ENCODE measurements at regions not wholly inside any gene's neighbourhood (a gene's known extent, or its start where the extent isn't known, plus 50 kb on each side); places are given as distances from the start of the nearest gene placed in this dataset.

DNA sequence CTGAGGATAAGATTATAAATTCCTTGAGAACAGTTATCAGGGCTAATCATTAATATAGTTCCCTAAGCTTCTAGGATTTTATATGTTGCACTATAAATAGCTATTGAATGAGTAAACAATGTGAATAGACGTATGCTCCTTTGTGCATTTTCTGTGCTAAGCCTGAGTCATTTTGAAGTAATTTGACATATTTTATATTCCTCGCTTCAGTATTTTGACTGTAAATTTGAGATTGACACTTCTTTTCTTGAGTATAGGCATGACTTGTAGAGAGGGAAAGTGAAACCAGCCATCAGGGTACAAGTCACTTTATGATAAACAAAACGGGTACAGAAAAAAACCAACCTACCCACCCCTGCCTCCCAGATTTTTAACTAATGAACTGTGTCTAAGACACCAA lies 367.7 kb upstream of the PRR16 start:
- TF ChIP-seq NR3C1 (IDR thresholded peaks at IDR 0.05), result no peak
- no peak for TF ChIP-seq MYC (IDR thresholded peaks at IDR 0.05; ENCODE audit: borderline replicate concordance, low read length)
- TF ChIP-seq, protein P1, sequence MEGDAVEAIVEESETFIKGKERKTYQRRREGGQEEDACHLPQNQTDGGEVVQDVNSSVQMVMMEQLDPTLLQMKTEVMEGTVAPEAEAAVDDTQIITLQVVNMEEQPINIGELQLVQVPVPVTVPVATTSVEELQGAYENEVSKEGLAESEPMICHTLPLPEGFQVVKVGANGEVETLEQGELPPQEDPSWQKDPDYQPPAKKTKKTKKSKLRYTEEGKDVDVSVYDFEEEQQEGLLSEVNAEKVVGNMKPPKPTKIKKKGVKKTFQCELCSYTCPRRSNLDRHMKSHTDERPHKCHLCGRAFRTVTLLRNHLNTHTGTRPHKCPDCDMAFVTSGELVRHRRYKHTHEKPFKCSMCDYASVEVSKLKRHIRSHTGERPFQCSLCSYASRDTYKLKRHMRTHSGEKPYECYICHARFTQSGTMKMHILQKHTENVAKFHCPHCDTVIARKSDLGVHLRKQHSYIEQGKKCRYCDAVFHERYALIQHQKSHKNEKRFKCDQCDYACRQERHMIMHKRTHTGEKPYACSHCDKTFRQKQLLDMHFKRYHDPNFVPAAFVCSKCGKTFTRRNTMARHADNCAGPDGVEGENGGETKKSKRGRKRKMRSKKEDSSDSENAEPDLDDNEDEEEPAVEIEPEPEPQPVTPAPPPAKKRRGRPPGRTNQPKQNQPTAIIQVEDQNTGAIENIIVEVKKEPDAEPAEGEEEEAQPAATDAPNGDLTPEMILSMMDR (IDR thresholded peaks at IDR 0.05), result no peak

All from A549 (cell line).